Heart right ventricle (tissue), 16 donors: ENCODE measurements at regions not wholly inside any gene's neighbourhood (a gene's known extent, or its start where the extent isn't known, plus 50 kb on each side); places are given as distances from the start of the nearest gene placed in this dataset.

Experiments
- ATAC-seq, 8 donors: fragments of 200-7000 bp; cut with Tn5 transposase; one replicate each; pipeline ENCODE4 v1.9.1; 2020; ENCODE audit warnings: mild to moderate bottlenecking in 8 of 8, moderate library complexity in 8 of 8, moderate number of reproducible peaks in 1 of 8
- DNase-seq, 2 donors: peaks; one replicate each; pipeline ENCODE4 v3.0.0-alpha.2; 2020
- H3K27ac ChIP-seq, 10 donors: fragments of 200-600 bp; sonication (generic) in 2 of 10; one replicate each; pipeline versions ENCODE4 v1.5.0 to v1.8.0; 2020 to 2022; ENCODE audit warnings: mild to moderate bottlenecking in 3 of 10
- H3K27me3 ChIP-seq, 7 donors: fragments of 200-600 bp; one replicate each; pipeline ENCODE4 v1.8.0; 2021 to 2022; ENCODE audit warnings: mild to moderate bottlenecking in 2 of 7
- H3K36me3 ChIP-seq, 9 donors: fragments of 200-600 bp; sonication (generic) in 1 of 9; one replicate each; pipeline versions ENCODE4 v1.5.0 to v1.8.0; 2020 to 2022; ENCODE audit warnings: mild to moderate bottlenecking in 2 of 9
- H3K4me1 ChIP-seq, 9 donors: fragments of 200-600 bp; sonication (generic) in 1 of 9; one replicate each; pipeline versions ENCODE4 v1.5.0 to v1.8.0; 2020 to 2022; ENCODE audit warnings: mild to moderate bottlenecking in 4 of 9
- H3K4me3 ChIP-seq, 10 donors: fragments of 200-600 bp; sonication (generic) in 2 of 10; one replicate each; pipeline versions ENCODE4 v1.5.0 to v1.8.0; 2020 to 2022; ENCODE audit warnings: mild to moderate bottlenecking in 7 of 10, moderate library complexity in 2 of 10
- H3K9me3 ChIP-seq, 11 donors: fragments of 200-600 bp in 10 of 11; sonication (generic) in 2 of 11; one replicate each; pipeline versions ENCODE4 v1.5.0 to v1.8.0; 2013 to 2022; ENCODE audit warnings: mild to moderate bottlenecking in 2 of 11, control low read depth in 1 of 11, moderate library complexity in 1 of 11
- CTCF ChIP-seq, 9 donors: fragments of 200-600 bp; sonication (generic) in 2 of 9; IDR thresholded peaks; one replicate each; pipeline versions ENCODE4 v1.5.0 to v1.8.0; 2021 to 2022; ENCODE audit warnings: antibody characterized with exemption in 9 of 9, mild to moderate bottlenecking in 5 of 9, moderate library complexity in 1 of 9
- WGBS, 2 donors: extraction: QIAGEN DNeasy Blood & Tissue Kit; methylation state at CpG; one replicate each; pipeline ENCODE4 v1.1.7; 2013; ENCODE audit warnings: inconsistent platforms in 1 of 2; 5-methylcytosine and 5-hydroxymethylcytosine counted together
- intact Hi-C, 10 donors: fragments of 100-400 bp; cut with DNase I; formaldehyde crosslinking; loops; one replicate each; pipeline versions ENCODE4 v1.11.1 to v1.14.2; 2022
- donor health status: Arrhythmogenic right ventricular cardiomyopathy.
- donor health status: ischemic (EF 13 %, LVEDD 7.1; RV severe dilation, severe dysfunction).
- donor health status: healthy with polysubstance abuse.
- donor health status: DM: no; HTN: yes; CAD: no.
- donor health status: DM: no; HTN: no; CAD: no.
- donor health status: ischemic (EF 25% LVEDD 6.9; RV normal size, moderate dysfunction).
- donor health status: ischemic (EF 25% LVEDD 5.7; RV mildly dilated, moderate dysfunction).
- donor health status: healthy.
- donor health status: DM: yes; HTN: yes; CAD: no.
- donor health status: Ischemic cardiomyopathy.
- donor health status: ischemic (EF 35%, LVEDD 5.7; RV mildly dilated, moderate dysfunction).
- donor health status: nonischemic (EF 11% LVEDD 7.7; RV severe dilation, severe dysfunction).
- donor health status: DM: yes; HTN: yes; CAD: no.
- donor health status: PGD.
- donor health status: ischemic (EF 29% LVEDD 5.4; RV normal size, mild dysfunction).
- donor health status: nonischemic (EF 23%, LVEDD 6.1; RV moderate dilation, normal function).

GRCh38 chr15:53843869-53844569 lies 84.6 kb upstream of the WDR72 start:
- no peak for ATAC-seq
- no peak overlapping the region for H3K4me3 ChIP-seq
- WGBS, 2 donors: 54 to 59% methylated on average over 3 of the region's 3 CpGs
- H3K36me3 ChIP-seq: no peaks in the 10 kb centered on the region
- intact Hi-C loops: no loop called here
- no peaks in the 10 kb centered on the region for H3K4me1 ChIP-seq
- no peak for DNase-seq
- no peaks in the 10 kb centered on the region for H3K27me3 ChIP-seq
- H3K27ac ChIP-seq: no peak overlapping the region
- no peak for TF ChIP-seq CTCF (IDR thresholded peaks at IDR 0.05)
- H3K9me3 ChIP-seq: peaks cover 0 to 7% (median 0%) of the 10 kb centered on the region in 11 donors

GRCh38 chr15:53843166-53843565 lies 83.7 kb upstream of the WDR72 start:
- no peak overlapping the region for H3K27ac ChIP-seq
- H3K36me3 ChIP-seq: no peaks in the 10 kb centered on the region
- no peak for DNase-seq
- no peak for ATAC-seq
- TF ChIP-seq CTCF (IDR thresholded peaks at IDR 0.05): no peak
- intact Hi-C loops: no loop called here
- no peaks in the 10 kb centered on the region for H3K27me3 ChIP-seq
- H3K4me1 ChIP-seq: no peaks in the 10 kb centered on the region
- no peak overlapping the region for H3K4me3 ChIP-seq
- H3K9me3 ChIP-seq: peaks cover 0 to 7% (median 0%) of the 10 kb centered on the region in 11 donors
- 85 to 86% methylated on average over 2 of the region's 2 CpGs for WGBS, 2 donors

DNA sequence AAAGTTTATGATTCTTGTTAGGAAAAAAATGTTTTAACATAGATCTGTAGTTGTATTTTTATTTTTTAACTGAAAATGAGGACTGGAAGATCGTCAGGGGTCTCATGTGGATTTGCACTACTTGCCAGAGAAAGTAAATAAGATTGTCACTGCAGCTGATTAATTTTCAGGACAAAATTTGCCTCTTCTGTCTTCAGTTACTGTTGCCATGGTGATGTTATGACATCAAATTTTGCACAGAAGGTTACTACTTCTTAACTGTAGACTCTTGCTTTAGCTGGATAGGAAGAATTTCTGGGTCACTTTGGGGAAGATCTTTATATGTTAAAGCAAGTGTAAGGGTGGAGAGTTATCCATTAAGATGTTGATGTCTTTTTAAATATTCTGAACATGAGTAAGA lies 82.2 kb upstream of the WDR72 start:
- 0 to 22% methylated on average over 1 of the region's 1 CpG for WGBS, 2 donors
- TF ChIP-seq CTCF (IDR thresholded peaks at IDR 0.05): no peak

GRCh38 chr15:53840681-53841080 lies 81.2 kb upstream of the WDR72 start:
- Histone ChIP-seq H3K4me1 (no peaks in the 10 kb centered on the region), H3K27ac (no peak overlapping the region), H3K9me3 (no peaks in the 10 kb centered on the region), H3K36me3 (no peaks in the 10 kb centered on the region), H3K27me3 (no peaks in the 10 kb centered on the region), H3K4me3 (no peak overlapping the region)
- ATAC-seq (no peak), DNase-seq (no peak)
- 84 to 94% methylated on average over 2 of the region's 2 CpGs for WGBS, 2 donors
- TF ChIP-seq CTCF (IDR thresholded peaks at IDR 0.05): no peak
- intact Hi-C loops: no loop called here

More for the DNA sequence above, 82.2 kb upstream of the WDR72 start:
- Histone ChIP-seq H3K4me1 (no peaks in the 10 kb centered on the region), H3K27me3 (no peaks in the 10 kb centered on the region), H3K36me3 (no peaks in the 10 kb centered on the region), H3K4me3 (no peak overlapping the region), H3K9me3 (no peaks in the 10 kb centered on the region), H3K27ac (no peak overlapping the region)
- ATAC-seq (no peak), DNase-seq (no peak)
- intact Hi-C loops: no loop called here
